PC-9 (cell line): ENCODE measurements at regions not wholly inside any gene's neighbourhood (a gene's known extent, or its start where the extent isn't known, plus 50 kb on each side); places are given as distances from the start of the nearest gene placed in this dataset.

Source experiments
- CTCF ChIP-seq: fragments of 200-600 bp; sonication (generic); conservative IDR thresholded peaks from 2 replicates; pipeline ENCODE4 v1.6.1; 2017; ENCODE audit warnings: mixed run types, antibody characterized with exemption, mild to moderate bottlenecking, moderate library complexity
- EZH2 ChIP-seq: fragments of 200-600 bp; sonication (generic); IDR thresholded peaks from 2 replicates; pipeline ENCODE4 v1.8.0; 2017; ENCODE audit warnings: antibody characterized with exemption, low read depth

GRCh38 chr2:155708071-155708470 is 624.5 kb downstream of the NR4A2 start:
- TF ChIP-seq CTCF (peak; percentile 23; the same call in 1 of the 2 replicates), EZH2 (no peak)
